Fibroblast of skin of abdomen (primary cell): ENCODE measurements at regions not wholly inside any gene's neighbourhood (a gene's known extent, or its start where the extent isn't known, plus 50 kb on each side); places are given as distances from the start of the nearest gene placed in this dataset.

Source experiments
- DNase-seq: peaks from one replicate; pipeline ENCODE4 v3.0.0-alpha.2; 2013

GRCh38 chr7:140239653-140239935 lies 62.8 kb upstream of the KDM7A start:
- DNase-seq: no peak

- no peak for DNase-seq
Observed at GRCh38 chr7:140238778-140239652, 62.2 kb upstream of the KDM7A start.

- no peak for DNase-seq
Observed at GRCh38 chr7:140237390-140237789, 60.6 kb upstream of the KDM7A start.

GRCh38 chr7:140236626-140237025 lies 59.8 kb upstream of the KDM7A start:
- no peak for DNase-seq

GRCh38 chr7:140235114-140235513 lies 58.3 kb upstream of the KDM7A start:
- DNase-seq: no peak

GRCh38 chr7:140232957-140233917 lies 56.5 kb upstream of the KDM7A start:
- no peak for DNase-seq

GRCh38 chr7:140231771-140232491 lies 55.1 kb upstream of the KDM7A start:
- DNase-seq: no peak

- DNase-seq: peak; percentile 59
Observed at GRCh38 chr7:140230861-140231770, 54.3 kb upstream of the KDM7A start.

GRCh38 chr7:140230516-140230860 lies 53.7 kb upstream of the KDM7A start:
- DNase-seq: peak; percentile 26

GRCh38 chr7:140229591-140230515 lies 53.1 kb upstream of the KDM7A start:
- DNase-seq: no peak

- DNase-seq: no peak
Observed at GRCh38 chr7:140229101-140229525, 52.3 kb upstream of the KDM7A start.
